GM18499 (cell line): ENCODE measurements at regions not wholly inside any gene's neighbourhood (a gene's known extent, or its start where the extent isn't known, plus 50 kb on each side); places are given as distances from the start of the nearest gene placed in this dataset.

ENCODE experiments used
- ATAC-seq: cut with Tn5 transposase; IDR thresholded peaks from one replicate; pipeline ENCODE4 v1.9.1; 2021; ENCODE audit warnings: moderate number of reproducible peaks; ENCODE audit not compliant: insufficient read depth, unreplicated experiment

DNA sequence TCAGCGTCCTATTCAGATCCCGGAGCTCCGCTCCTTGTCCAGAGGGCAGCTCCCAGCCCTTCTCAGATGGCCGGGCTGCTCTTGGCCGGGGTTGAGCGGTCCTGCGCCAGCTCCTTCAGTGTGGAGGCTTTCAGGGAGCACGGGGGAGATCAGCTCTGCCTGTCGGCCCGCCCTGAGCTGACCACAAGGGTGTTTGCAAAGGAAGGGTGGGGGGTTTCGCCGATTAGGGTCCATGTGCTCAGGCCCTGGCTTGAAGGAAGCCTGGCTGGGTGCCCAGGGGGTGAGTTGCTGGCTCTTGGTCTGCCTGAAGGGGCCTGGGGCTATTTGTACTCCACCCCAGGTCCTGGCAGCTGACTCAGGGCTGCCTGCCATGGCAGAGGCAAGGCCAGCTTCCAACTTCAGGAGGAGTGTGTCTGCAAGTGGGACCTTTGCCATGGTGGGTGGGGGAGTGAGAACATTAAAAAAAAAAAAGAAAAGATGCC lies 250.1 kb upstream of the KLF4 start:
- no peak for ATAC-seq

DNA sequence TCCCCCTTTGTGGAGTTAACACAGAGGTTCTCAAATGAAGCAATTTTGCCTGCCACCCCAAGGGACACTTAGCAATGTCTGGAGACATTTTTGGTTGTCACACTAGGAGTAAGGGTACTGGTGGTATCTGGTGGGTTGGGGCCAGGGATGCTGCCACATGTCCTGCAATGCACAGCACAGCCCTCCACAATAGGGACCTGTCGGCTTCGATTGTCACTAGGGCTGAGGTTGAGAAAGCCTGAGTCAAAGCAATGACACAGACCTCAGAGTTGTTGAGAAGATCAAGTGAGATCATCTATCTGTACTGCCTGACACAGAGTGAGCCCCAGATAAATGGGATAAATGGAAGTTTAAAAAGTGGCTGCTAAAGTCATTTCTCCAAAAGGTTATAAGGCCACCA lies 249.2 kb upstream of the KLF4 start:
- ATAC-seq, result no peak

DNA sequence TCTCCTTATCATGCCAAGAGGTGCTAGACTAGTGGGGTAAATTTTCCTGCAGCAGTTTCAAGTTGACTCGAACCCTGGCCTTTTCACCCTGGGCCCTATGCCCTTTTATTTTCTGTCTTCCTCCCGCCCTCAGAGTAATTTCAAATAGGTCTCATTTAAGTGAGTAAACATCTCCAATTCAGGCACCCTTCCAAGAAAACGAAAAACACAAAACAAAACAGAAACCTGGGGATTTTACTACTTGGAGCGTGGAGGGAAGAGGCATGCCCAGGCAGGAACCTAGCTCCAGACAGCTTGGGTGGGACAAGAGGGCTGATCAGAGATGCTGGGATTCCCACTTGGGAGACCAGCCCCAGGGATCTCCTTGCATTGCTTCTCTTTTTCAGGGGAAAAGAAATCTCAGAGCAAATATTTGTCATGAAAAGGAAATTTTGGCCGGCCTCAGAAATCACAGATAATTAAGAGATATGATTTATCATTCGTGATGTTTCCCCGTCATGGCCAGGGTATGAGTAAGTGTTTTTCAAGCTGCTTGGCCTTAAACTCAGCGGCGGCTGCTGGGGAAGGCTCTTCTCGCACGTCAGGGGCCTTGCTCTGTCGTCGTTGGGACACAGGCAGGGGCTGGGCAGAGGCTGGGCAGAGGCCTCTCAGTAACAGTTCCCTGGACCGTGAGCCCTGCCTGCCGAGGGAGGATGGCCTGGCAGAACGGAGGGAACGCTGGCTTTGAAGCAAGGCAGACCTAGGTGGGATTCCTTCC lies 248.6 kb upstream of the KLF4 start:
- no peak for ATAC-seq

DNA sequence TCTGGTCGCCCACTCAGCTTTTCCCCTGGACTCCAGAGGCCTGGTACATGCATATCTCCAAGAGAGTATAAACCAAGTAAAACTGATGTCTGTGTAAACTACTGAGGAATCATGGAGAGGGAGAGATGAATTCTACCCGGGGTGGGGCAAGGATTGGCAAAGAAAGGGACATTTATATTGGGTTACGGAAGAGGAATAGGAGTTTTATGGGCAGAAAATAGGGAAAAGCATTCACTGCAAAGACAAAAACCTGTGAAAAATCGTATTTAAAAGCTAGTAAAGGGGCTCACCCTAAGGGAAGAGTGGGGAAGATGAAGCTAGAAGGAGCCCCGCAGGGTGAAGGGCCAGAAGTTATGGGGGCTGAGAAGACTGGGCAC lies 248.0 kb upstream of the KLF4 start:
- no peak for ATAC-seq

DNA sequence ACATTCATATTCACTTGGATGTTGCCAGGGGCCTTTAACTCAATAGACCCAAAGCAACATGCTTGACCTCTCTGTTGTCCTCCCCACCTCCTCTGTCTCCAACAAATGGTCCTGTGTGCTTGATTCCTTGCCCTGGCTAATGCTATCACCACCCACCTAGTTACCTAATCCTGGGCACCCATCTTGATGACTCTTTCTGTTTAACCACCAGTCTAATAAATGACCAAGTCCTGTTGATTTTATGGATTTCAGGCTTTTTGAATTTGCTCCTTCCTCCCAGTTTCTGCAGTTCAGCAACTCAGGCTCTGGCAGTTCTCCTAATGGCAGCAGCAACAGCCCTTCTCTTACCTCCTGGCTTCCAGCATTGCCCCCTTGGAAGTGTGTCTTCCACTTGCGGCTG lies 246.3 kb upstream of the KLF4 start:
- ATAC-seq, result no peak

DNA sequence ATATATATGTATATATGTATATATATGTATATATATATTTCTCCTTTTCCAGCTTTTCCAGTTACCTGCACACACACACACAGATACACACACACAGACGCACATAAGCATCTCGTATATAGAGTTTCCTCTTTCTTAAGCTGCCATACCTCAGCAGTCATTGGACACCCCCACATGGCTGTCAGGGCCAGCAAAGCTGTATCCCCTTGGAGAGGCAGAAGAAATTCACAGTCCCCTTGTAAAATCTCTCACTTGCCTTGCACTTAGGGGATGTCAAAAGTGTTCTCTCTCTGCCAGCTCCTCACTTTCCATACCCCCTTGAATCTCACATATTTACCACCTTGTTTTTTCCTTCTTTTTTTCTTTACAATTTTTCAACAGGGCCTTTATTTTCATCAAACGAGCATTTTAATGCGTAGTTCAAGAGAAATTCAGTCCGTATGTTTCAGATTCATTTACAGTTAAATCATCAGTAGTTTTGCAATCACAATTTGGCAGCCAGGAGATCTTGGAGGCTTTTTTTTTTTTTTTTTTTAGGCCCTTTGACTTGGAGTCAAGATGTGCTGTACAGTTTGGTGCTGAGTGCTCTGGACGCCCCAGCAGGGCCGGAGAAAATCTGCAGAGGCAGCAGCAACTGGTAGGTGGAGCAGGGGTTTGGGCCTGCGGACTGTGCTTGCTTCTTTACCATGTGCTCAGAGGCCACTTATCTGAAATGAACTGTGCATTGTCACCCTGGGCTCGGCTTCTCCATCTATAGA lies 244.9 kb upstream of the KLF4 start:
- no peak for ATAC-seq

- ATAC-seq, result no peak
These were observed 243.9 kb upstream of the KLF4 start for GRCh38 chr9:107733523-107733894.

DNA sequence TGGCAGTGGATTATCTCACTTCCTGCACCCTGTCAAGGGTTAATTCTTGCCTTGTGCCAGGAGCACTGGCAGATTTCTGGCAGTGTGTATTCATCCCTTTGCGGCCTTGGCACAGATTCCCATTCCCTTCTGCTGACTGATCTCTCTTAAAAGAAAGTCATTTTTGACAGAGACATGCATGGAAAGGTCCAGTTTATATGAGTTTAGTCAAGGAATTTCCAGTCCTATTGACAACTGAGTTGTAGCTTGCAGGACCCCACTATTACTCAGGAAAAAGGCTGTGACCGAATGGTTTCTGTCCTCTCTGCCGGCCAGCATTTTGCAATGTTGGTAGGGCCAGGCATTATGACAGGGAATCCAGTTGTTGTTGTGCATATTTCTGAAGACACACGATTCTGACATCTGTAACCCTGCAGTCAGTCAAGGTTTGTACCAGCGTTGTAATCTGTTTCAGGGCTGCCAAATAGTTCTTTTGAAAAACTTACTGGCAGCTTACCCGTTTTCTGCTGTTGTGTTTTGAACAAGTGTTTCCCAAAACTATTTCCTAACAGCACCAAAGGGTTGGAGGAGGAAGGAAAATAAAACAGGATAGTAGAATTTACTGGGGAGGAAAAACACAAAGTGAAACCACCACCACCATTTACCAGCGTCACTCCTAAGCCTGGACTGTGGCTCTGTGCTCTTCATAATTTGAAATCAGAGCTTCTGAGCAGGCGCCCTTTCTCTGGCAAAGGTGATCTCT lies 243.4 kb upstream of the KLF4 start:
- no peak for ATAC-seq

DNA sequence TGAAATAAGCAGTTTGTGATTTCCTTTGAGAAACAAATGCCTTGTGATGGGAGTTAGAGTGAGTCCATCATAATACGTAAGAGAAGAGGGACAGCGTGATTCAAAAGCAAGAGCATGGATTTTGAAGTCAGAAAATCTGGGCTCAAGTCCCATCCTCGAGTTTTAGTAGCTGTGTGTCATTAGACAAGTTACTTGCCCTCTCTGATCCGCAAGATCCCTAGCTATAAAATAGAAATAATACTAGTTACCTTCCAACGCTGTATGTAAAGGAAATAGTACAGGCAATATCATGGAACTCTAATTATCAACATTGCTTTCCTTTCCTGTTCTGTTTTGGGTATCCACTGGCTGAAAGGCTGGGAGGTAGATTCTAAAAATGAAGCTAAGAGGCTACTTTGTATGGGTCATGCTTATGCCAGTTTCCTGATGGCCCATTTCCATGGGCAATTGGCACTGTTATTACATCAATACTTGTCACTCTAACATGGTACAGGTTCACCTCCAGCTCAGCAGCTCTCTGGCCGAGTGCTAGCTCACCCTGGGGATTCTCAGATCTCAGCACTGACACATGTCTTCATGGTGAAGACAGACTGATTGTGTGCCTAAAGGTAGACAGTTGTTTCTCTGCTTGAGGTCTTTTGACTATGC lies 241.7 kb upstream of the KLF4 start:
- ATAC-seq, result no peak

DNA sequence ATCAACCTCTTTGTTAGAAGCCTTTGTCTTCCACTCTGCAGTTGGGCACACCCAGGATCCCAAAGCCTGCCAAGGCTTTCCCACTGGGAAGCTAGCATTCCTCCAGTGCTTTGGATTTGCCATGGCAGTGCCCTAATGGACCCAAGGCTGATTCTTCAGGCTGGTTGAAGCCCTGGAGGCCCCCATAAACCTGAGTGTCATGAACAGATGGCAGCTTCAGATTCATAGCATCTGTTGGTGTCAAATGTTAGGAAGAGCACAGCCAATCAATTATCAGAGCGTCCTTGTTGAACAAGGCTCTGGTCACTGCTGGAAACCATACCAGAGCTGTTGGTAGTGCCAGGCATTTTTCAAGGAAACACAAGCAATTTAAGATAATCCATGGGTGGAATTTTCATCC lies 241.1 kb upstream of the KLF4 start:
- ATAC-seq, result no peak

DNA sequence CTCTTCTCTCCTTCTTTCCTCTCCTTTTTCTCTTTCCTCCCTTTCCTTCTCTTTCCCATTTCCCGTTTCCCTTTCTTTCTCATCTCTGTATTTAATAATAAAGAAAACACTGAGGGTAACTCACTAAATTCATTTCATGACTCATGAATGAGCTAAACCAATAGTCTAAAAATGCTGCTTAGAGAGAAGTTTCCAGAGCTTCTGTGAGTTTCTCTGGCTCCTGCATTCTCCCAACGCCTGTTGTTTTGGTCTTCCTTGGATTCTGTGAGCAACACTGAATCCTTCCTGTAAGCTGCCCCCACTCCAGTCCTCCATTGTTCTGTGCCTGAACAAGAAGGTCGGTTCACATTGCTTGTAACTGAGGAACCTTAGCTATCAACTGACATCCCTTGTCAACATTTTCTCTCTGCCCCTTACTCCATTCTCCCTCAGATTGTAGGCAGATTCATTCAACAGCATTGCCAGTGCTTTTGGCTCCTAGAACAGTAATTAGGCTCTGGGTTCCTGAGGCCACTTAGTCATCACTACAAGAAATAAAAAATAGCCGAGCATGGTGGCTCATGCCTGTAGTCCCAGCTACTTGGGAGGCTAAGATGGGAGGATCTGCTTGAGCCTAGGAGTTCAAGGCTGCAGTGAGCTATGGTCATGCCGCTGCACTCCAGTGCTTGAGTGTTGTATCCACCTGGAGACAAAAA lies 237.7 kb upstream of the KLF4 start:
- no peak for ATAC-seq

GRCh38 chr9:107723015-107723414 lies 233.4 kb upstream of the KLF4 start:
- no peak for ATAC-seq

DNA sequence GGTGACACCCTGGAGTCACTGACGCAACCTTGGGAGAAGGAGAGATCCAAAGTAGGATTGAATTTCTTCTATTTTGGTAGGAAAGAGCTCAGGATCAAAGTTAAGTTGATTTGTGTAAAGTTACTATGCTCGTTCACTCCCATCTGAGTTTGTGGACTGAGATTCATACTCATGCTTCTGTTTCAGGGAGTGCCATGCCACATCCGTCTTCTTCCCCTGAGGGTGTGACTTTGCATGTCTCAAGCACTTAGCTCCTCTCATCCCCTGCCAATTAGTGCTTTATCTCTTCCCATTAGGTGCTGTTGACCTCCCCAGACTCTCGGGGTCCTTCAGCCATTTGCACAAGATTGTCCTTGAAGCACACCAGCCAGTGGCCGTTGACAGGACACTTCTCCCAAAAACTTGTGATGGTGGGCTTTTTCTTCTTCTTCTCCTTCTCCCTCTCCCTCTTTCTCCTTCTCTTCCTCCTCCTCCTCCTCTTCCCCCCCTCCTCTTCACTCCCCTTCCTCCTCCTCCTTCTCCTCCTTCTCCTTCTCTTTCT lies 232.2 kb upstream of the KLF4 start:
- no peak for ATAC-seq

GRCh38 chr9:107720501-107720900 lies 230.9 kb upstream of the KLF4 start:
- no peak for ATAC-seq

DNA sequence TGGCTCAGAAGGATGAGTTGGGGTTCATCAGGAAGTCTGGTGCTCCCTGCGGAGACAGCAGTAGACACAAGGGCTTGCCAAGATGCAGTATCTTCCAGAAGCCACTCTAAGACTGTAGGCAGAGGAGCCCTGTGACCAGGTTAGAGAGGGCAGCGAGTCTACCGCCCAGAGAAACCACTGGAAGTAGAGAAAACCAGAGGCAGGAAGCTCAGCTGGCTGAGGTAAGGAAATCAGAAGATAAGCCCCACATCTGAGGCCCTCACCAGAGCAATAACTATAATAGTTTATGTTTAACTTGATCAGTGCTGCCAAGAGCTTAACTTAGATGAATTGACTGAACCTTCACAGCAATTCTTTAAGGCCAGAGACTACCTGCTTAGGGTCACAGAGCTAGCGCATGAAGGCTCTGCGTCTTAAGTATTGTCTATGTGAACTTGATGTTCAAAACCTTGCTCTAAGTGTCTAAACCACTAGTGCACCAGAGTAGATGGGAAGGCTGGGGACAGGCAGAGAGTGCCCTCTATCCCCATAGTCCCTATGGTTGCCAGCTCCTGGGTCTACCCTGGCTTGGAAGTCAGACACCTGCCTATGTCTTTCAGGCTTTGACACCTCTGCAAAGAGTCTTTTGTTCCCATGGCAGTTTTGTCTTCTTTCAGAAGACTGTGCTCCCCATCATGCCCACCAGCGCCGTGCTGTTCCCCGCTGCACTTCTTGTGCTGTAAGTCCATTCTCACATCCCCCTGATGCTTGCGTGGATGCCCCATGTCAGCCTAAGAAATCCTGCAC lies 228.2 kb upstream of the KLF4 start:
- ATAC-seq, result no peak

- ATAC-seq, result no peak
These were observed 226.2 kb upstream of the KLF4 start for GRCh38 chr9:107715740-107716139.

DNA sequence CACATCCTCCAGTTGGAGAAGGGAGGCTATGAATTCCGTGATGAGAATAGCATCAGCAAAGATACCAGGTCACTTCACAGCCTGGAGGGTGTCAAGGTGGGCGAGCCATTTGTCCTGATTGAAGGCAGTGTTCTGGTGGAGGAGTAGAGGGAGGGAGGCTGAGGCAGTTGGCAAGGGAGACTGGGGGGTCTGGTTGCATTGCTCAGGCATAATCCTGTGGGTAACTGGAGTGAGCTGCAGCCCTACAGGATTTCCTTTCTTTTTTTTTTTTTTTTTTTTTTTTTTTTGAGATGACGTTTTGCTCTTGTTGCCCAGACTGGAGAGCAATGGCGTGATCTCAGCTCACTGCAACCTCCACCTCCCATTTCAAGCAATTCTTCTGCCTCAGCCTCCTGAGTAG lies 223.9 kb upstream of the KLF4 start:
- ATAC-seq, result no peak

DNA sequence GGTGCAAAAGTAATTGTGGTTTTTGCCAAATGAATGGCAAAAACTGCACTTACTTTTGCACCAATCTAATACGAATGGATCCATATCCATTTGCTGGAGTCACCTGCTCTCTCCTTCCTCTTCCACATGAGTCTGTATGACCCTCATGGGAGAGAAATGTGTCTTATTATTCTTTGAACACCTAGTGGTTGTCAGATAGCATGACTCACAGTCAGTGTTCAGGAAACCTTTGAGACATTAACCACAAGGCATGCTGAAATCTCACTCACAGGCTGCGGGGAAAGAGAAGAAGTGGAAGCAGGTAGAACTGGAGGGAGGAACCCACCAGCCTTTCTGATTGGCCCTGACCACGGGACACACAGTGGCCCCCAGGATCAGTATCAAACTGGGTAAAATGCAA lies 222.8 kb upstream of the KLF4 start:
- ATAC-seq, result no peak

GRCh38 chr9:107711542-107711941 lies 222.0 kb upstream of the KLF4 start:
- no peak for ATAC-seq
